ENCODE measurements at regions not wholly inside any gene's neighbourhood (a gene's known extent, or its start where the extent isn't known, plus 50 kb on each side); places are given as distances from the start of the nearest gene placed in this dataset.

DNA sequence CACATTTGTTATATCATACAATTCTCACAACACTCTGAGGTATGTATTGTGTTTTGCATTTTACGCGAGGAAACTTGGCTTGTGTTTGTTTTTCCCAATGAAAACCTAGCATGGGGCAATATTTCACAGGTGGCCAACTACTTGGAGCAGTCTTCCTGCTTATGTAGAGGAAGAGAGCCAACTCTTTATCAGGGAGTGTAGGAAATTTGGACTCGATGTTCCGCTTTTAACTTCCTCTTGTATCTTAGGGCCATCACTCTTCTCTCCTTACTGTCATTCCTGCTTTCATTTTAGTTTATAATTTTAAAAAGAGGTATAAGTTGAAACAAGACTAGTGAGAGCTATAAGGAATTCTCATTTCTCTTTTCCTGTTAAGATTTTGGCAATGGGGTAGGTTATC lies 107.7 kb upstream of the RPS6KA3 start (continued):
- TF ChIP-seq, protein P1, sequence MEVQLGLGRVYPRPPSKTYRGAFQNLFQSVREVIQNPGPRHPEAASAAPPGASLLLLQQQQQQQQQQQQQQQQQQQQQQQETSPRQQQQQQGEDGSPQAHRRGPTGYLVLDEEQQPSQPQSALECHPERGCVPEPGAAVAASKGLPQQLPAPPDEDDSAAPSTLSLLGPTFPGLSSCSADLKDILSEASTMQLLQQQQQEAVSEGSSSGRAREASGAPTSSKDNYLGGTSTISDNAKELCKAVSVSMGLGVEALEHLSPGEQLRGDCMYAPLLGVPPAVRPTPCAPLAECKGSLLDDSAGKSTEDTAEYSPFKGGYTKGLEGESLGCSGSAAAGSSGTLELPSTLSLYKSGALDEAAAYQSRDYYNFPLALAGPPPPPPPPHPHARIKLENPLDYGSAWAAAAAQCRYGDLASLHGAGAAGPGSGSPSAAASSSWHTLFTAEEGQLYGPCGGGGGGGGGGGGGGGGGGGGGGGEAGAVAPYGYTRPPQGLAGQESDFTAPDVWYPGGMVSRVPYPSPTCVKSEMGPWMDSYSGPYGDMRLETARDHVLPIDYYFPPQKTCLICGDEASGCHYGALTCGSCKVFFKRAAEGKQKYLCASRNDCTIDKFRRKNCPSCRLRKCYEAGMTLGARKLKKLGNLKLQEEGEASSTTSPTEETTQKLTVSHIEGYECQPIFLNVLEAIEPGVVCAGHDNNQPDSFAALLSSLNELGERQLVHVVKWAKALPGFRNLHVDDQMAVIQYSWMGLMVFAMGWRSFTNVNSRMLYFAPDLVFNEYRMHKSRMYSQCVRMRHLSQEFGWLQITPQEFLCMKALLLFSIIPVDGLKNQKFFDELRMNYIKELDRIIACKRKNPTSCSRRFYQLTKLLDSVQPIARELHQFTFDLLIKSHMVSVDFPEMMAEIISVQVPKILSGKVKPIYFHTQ (CRISPR knock-in tag; IDR thresholded peaks at IDR 0.05) = no peak
- TF ChIP-seq, protein P2, sequence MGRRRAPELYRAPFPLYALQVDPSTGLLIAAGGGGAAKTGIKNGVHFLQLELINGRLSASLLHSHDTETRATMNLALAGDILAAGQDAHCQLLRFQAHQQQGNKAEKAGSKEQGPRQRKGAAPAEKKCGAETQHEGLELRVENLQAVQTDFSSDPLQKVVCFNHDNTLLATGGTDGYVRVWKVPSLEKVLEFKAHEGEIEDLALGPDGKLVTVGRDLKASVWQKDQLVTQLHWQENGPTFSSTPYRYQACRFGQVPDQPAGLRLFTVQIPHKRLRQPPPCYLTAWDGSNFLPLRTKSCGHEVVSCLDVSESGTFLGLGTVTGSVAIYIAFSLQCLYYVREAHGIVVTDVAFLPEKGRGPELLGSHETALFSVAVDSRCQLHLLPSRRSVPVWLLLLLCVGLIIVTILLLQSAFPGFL (CRISPR knock-in tag; IDR thresholded peaks at IDR 0.05; ENCODE audit: borderline replicate concordance) = no peak
- TF ChIP-seq ZBTB21 (CRISPR knock-in tag; IDR thresholded peaks at IDR 0.05; ENCODE audit: borderline replicate concordance) = no peak

DNA sequence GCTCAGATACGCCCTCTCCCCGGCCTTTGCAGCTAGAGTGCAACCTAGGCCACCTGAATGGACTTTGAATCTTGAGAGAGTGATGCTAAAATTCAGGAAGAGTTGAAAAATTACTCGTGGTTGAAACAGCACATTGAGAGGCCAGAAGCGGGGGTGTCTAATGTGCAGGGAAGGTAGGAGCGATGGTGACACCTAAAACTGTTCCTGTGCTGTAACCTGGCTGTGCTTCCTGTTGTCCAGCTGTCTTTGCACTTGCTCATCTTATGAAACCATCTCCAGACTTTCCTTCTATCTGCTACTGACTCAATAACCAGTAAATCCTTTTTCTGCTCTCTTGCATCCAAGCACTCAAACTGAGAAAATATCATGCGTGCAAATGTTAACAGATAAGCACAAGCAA lies 106.4 kb upstream of the RPS6KA3 start:
- Mint-ChIP-seq H3K36me3 (no peaks in the 10 kb centered on the region), H3K4me1 (no peaks in the 10 kb centered on the region), H3K27ac (no peak overlapping the region), H3K9me3 (no peaks in the 10 kb centered on the region), H3K27me3 (ENCODE audit: low read depth) (no peaks in the 10 kb centered on the region), H3K4me3 (no peak overlapping the region)
- DNase-seq (ENCODE audit: low spot score) = no peak
- POLR2A ChIA-PET = no interaction called here
- no peak for ATAC-seq
- TF ChIP-seq ZNF232 (CRISPR knock-in tag; IDR thresholded peaks at IDR 0.05) (no peak), SOX15 (CRISPR knock-in tag; IDR thresholded peaks at IDR 0.05) (no peak), SP1 (CRISPR knock-in tag; conservative IDR thresholded peaks at IDR 0.05) (no peak), RELA (CRISPR knock-in tag; IDR thresholded peaks at IDR 0.05; ENCODE audit: borderline replicate concordance) (no peak), ETV6 (CRISPR knock-in tag; IDR thresholded peaks at IDR 0.05) (no peak)
- CTCF ChIA-PET = no interaction called here

DNA sequence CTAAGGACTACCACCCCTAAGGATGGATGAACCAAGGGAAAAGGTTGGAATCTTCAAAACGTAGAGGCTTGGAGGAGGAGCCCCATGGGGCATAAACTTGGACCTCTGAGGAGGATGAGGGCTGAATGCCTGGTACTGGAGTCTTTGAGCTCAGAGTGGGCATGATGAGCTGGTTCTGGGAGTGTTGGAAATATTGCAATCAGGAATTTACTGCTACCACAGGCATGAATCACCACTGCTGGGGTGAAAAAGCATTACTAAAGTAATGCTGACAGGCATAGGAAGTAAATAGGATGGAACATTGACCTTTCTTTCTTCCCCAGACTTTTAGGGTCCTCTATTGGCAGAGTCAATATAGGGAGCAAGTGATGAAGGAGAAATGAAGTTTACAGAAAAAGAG lies 105.8 kb upstream of the RPS6KA3 start:
- Mint-ChIP-seq H3K27me3 (ENCODE audit: low read depth) (no peaks in the 10 kb centered on the region; the same call in 1 of the 2 replicates), H3K27ac (no peak overlapping the region), H3K4me3 (no peak overlapping the region), H3K9me3 (no peaks in the 10 kb centered on the region), H3K4me1 (no peaks in the 10 kb centered on the region), H3K36me3 (no peaks in the 10 kb centered on the region)
- TF ChIP-seq HMGA2 (CRISPR knock-in tag; IDR thresholded peaks at IDR 0.05) = no peak
- TF ChIP-seq, protein P3, sequence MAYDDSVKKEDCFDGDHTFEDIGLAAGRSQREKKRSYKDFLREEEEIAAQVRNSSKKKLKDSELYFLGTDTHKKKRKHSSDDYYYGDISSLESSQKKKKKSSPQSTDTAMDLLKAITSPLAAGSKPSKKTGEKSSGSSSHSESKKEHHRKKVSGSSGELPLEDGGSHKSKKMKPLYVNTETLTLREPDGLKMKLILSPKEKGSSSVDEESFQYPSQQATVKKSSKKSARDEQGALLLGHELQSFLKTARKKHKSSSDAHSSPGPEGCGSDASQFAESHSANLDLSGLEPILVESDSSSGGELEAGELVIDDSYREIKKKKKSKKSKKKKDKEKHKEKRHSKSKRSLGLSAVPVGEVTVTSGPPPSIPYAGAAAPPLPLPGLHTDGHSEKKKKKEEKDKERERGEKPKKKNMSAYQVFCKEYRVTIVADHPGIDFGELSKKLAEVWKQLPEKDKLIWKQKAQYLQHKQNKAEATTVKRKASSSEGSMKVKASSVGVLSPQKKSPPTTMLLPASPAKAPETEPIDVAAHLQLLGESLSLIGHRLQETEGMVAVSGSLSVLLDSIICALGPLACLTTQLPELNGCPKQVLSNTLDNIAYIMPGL (CRISPR knock-in tag; IDR thresholded peaks at IDR 0.05) = no peak
- TF ChIP-seq, protein P4, sequence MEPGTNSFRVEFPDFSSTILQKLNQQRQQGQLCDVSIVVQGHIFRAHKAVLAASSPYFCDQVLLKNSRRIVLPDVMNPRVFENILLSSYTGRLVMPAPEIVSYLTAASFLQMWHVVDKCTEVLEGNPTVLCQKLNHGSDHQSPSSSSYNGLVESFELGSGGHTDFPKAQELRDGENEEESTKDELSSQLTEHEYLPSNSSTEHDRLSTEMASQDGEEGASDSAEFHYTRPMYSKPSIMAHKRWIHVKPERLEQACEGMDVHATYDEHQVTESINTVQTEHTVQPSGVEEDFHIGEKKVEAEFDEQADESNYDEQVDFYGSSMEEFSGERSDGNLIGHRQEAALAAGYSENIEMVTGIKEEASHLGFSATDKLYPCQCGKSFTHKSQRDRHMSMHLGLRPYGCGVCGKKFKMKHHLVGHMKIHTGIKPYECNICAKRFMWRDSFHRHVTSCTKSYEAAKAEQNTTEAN (CRISPR knock-in tag; IDR thresholded peaks at IDR 0.05) = no peak
- ChIA-PET POLR2A (no interaction called here), CTCF (no interaction called here)
- no peak for DNase-seq (ENCODE audit: low spot score)
- no peak for ATAC-seq

DNA sequence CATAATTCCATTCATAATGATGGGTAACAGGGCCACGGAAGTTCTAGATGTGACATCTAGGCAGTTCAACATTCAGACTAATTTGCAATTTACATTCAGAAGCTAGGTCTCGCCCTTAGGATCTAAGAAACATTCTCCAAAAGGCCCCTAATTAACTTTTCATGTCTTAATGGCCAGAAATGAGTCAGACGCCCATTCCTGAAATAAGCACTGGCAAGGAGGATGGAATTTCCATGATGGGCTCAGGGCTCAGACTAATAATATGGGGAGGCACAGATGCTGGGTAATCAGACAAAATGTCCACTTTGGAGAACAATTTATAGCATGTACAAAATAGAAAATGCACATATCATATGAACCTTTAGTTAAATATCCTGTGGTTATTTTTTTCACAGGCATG lies 102.8 kb upstream of the RPS6KA3 start:
- Mint-ChIP-seq H3K4me3 (no peak overlapping the region), H3K27ac (no peak overlapping the region), H3K36me3 (no peaks in the 10 kb centered on the region), H3K27me3 (ENCODE audit: low read depth) (no peaks in the 10 kb centered on the region; the same call in 1 of the 2 replicates), H3K9me3 (no peaks in the 10 kb centered on the region), H3K4me1 (no peaks in the 10 kb centered on the region)
- no peak for ATAC-seq
- ChIA-PET POLR2A (no interaction called here), CTCF (no interaction called here)
- no peak for DNase-seq (ENCODE audit: low spot score)
- TF ChIP-seq NR2C2 (CRISPR knock-in tag; IDR thresholded peaks at IDR 0.05) (no peak), ZNF423 (CRISPR knock-in tag; IDR thresholded peaks at IDR 0.05) (no peak), TCF7 (CRISPR knock-in tag; IDR thresholded peaks at IDR 0.05; ENCODE audit: low read depth) (no peak), GABPB1 (CRISPR knock-in tag; IDR thresholded peaks at IDR 0.05) (no peak), IRF2 (CRISPR knock-in tag; IDR thresholded peaks at IDR 0.05; ENCODE audit: borderline replicate concordance, low read depth) (no peak), OVOL2 (CRISPR knock-in tag; IDR thresholded peaks at IDR 0.05; ENCODE audit: borderline replicate concordance) (no peak), ZNF219 (CRISPR knock-in tag; IDR thresholded peaks at IDR 0.05; ENCODE audit: borderline replicate concordance) (no peak)
- TF ChIP-seq, protein P1 (CRISPR knock-in tag; IDR thresholded peaks at IDR 0.05) = no peak
- TF ChIP-seq, protein P5, sequence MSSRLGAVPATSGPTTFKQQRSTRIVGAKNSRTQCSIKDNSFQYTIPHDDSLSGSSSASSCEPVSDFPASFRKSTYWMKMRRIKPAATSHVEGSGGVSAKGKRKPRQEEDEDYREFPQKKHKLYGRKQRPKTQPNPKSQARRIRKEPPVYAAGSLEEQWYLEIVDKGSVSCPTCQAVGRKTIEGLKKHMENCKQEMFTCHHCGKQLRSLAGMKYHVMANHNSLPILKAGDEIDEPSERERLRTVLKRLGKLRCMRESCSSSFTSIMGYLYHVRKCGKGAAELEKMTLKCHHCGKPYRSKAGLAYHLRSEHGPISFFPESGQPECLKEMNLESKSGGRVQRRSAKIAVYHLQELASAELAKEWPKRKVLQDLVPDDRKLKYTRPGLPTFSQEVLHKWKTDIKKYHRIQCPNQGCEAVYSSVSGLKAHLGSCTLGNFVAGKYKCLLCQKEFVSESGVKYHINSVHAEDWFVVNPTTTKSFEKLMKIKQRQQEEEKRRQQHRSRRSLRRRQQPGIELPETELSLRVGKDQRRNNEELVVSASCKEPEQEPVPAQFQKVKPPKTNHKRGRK (CRISPR knock-in tag; IDR thresholded peaks at IDR 0.05; ENCODE audit: borderline replicate concordance) = no peak

Data from WTC11 (cell line).